ENCODE measurements at regions not wholly inside any gene's neighbourhood (a gene's known extent, or its start where the extent isn't known, plus 50 kb on each side); places are given as distances from the start of the nearest gene placed in this dataset.

- no peaks in the 10 kb centered on the region for H3K36me3 Mint-ChIP-seq (ENCODE audit: low read depth)
- H3K27ac Mint-ChIP-seq, result no peak overlapping the region
- peaks cover 6% of the 10 kb centered on the region for H3K9me3 Mint-ChIP-seq
- H3K27me3 Mint-ChIP-seq, result peaks cover 6% of the 10 kb centered on the region
- H3K4me1 Mint-ChIP-seq, result no peaks in the 10 kb centered on the region
- DNase-seq, result no peak
- no peak overlapping the region for H3K4me3 Mint-ChIP-seq
- POLR2A ChIA-PET, result no interaction called here
- CTCF ChIA-PET, result no interaction called here
Observed at GRCh38 chr11:70915158-70915985, 337.0 kb downstream of the SHANK2 start.

- H3K36me3 Mint-ChIP-seq (ENCODE audit: low read depth), result no peaks in the 10 kb centered on the region
- peaks cover 15% of the 10 kb centered on the region for H3K9me3 Mint-ChIP-seq
- POLR2A ChIA-PET, result no interaction called here
- CTCF ChIA-PET, result no interaction called here
- no peaks in the 10 kb centered on the region for H3K4me1 Mint-ChIP-seq
- H3K4me3 Mint-ChIP-seq, result no peak overlapping the region
- H3K27me3 Mint-ChIP-seq, result peaks cover 6% of the 10 kb centered on the region
- H3K27ac Mint-ChIP-seq, result no peak overlapping the region
- DNase-seq, result no peak
Observed at GRCh38 chr11:70916351-70916750, 336.0 kb downstream of the SHANK2 start.

GRCh38 chr11:70918242-70918641 lies 334.1 kb downstream of the SHANK2 start:
- DNase-seq, result no peak
- Mint-ChIP-seq H3K27ac (no peak overlapping the region), H3K4me3 (no peak overlapping the region), H3K9me3 (peaks cover 30% of the 10 kb centered on the region), H3K36me3 (ENCODE audit: low read depth) (no peaks in the 10 kb centered on the region), H3K27me3 (peaks cover 1% of the 10 kb centered on the region), H3K4me1 (no peaks in the 10 kb centered on the region)
- CTCF ChIA-PET, result no interaction called here
- POLR2A ChIA-PET, result no interaction called here

GRCh38 chr11:70921804-70922203 lies 330.6 kb downstream of the SHANK2 start:
- ChIA-PET CTCF (no interaction called here), POLR2A (no interaction called here)
- Mint-ChIP-seq H3K27me3 (no peaks in the 10 kb centered on the region), H3K4me1 (no peaks in the 10 kb centered on the region), H3K36me3 (ENCODE audit: low read depth) (no peaks in the 10 kb centered on the region), H3K9me3 (peaks cover 34% of the 10 kb centered on the region), H3K27ac (no peak overlapping the region), H3K4me3 (no peak overlapping the region)
- DNase-seq, result no peak

GRCh38 chr11:70924108-70924507 lies 328.3 kb downstream of the SHANK2 start:
- DNase-seq, result no peak
- Mint-ChIP-seq H3K4me1 (no peaks in the 10 kb centered on the region), H3K36me3 (ENCODE audit: low read depth) (no peaks in the 10 kb centered on the region), H3K27me3 (no peaks in the 10 kb centered on the region), H3K9me3 (peaks cover 28% of the 10 kb centered on the region), H3K27ac (no peak overlapping the region), H3K4me3 (no peak overlapping the region)
- POLR2A ChIA-PET, result no interaction called here
- CTCF ChIA-PET, result no interaction called here

GRCh38 chr11:70925238-70925637 lies 327.1 kb downstream of the SHANK2 start:
- no peak for DNase-seq
- Mint-ChIP-seq H3K4me3 (no peak overlapping the region), H3K27ac (no peak overlapping the region), H3K36me3 (ENCODE audit: low read depth) (no peaks in the 10 kb centered on the region), H3K9me3 (peaks cover 33% of the 10 kb centered on the region), H3K4me1 (no peaks in the 10 kb centered on the region), H3K27me3 (no peaks in the 10 kb centered on the region)
- ChIA-PET CTCF (no interaction called here), POLR2A (no interaction called here)

- no peaks in the 10 kb centered on the region for H3K27me3 Mint-ChIP-seq
Observed at GRCh38 chr11:70926543-70927201, 325.7 kb downstream of the SHANK2 start.

GRCh38 chr11:70928854-70929598 lies 323.4 kb downstream of the SHANK2 start:
- Mint-ChIP-seq H3K36me3 (ENCODE audit: low read depth) (no peaks in the 10 kb centered on the region), H3K4me3 (no peak overlapping the region), H3K9me3 (peaks cover 11% of the 10 kb centered on the region), H3K27ac (no peak overlapping the region), H3K27me3 (no peaks in the 10 kb centered on the region), H3K4me1 (no peaks in the 10 kb centered on the region)
- ChIA-PET CTCF (no interaction called here), POLR2A (no interaction called here)
- no peak for DNase-seq

More at GRCh38 chr11:70926543-70927201, 325.7 kb downstream of the SHANK2 start:
- DNase-seq, result no peak
- no peak overlapping the region for H3K27ac Mint-ChIP-seq
- CTCF ChIA-PET, result no interaction called here
- no peaks in the 10 kb centered on the region for H3K36me3 Mint-ChIP-seq (ENCODE audit: low read depth)
- H3K9me3 Mint-ChIP-seq, result peaks cover 23% of the 10 kb centered on the region
- no peak overlapping the region for H3K4me3 Mint-ChIP-seq
- H3K4me1 Mint-ChIP-seq, result no peaks in the 10 kb centered on the region
- POLR2A ChIA-PET, result no interaction called here

- H3K4me1 Mint-ChIP-seq, result no peaks in the 10 kb centered on the region
- peaks cover 9% of the 10 kb centered on the region for H3K9me3 Mint-ChIP-seq
- ChIA-PET CTCF (no interaction called here), POLR2A (no interaction called here)
- no peak overlapping the region for H3K27ac Mint-ChIP-seq
- H3K36me3 Mint-ChIP-seq (ENCODE audit: low read depth), result no peaks in the 10 kb centered on the region
- no peak for DNase-seq
- H3K27me3 Mint-ChIP-seq, result no peaks in the 10 kb centered on the region
- H3K4me3 Mint-ChIP-seq, result no peak overlapping the region
Observed at GRCh38 chr11:70930215-70930614, 322.2 kb downstream of the SHANK2 start.

- ChIA-PET POLR2A (no interaction called here), CTCF (no interaction called here)
- no peak for DNase-seq
- Mint-ChIP-seq H3K4me1 (no peaks in the 10 kb centered on the region), H3K36me3 (ENCODE audit: low read depth) (no peaks in the 10 kb centered on the region), H3K27ac (no peak overlapping the region), H3K9me3 (peaks cover 7% of the 10 kb centered on the region), H3K27me3 (no peaks in the 10 kb centered on the region), H3K4me3 (no peak overlapping the region)
Observed at GRCh38 chr11:70931430-70931829, 320.9 kb downstream of the SHANK2 start.

- Mint-ChIP-seq H3K4me1 (no peaks in the 10 kb centered on the region), H3K9me3 (peaks cover 18% of the 10 kb centered on the region), H3K27ac (no peak overlapping the region), H3K27me3 (no peaks in the 10 kb centered on the region), H3K4me3 (no peak overlapping the region), H3K36me3 (ENCODE audit: low read depth) (no peaks in the 10 kb centered on the region)
- DNase-seq, result no peak
- POLR2A ChIA-PET, result no interaction called here
- CTCF ChIA-PET, result no interaction called here
Observed at GRCh38 chr11:70933981-70934583, 318.3 kb downstream of the SHANK2 start.

GRCh38 chr11:70935006-70935768 lies 317.2 kb downstream of the SHANK2 start:
- POLR2A ChIA-PET, result no interaction called here
- peaks cover 19% of the 10 kb centered on the region for H3K9me3 Mint-ChIP-seq
- no peaks in the 10 kb centered on the region for H3K36me3 Mint-ChIP-seq (ENCODE audit: low read depth)
- no peak overlapping the region for H3K27ac Mint-ChIP-seq
- H3K27me3 Mint-ChIP-seq, result no peaks in the 10 kb centered on the region
- no peak overlapping the region for H3K4me3 Mint-ChIP-seq
- no peak for DNase-seq
- CTCF ChIA-PET, result no interaction called here
- no peaks in the 10 kb centered on the region for H3K4me1 Mint-ChIP-seq

- H3K9me3 Mint-ChIP-seq, result peaks cover 41% of the 10 kb centered on the region
- H3K4me3 Mint-ChIP-seq, result no peak overlapping the region
- H3K36me3 Mint-ChIP-seq (ENCODE audit: low read depth), result no peaks in the 10 kb centered on the region
- DNase-seq, result no peak
- H3K27me3 Mint-ChIP-seq, result no peaks in the 10 kb centered on the region
- ChIA-PET CTCF (no interaction called here), POLR2A (no interaction called here)
- no peaks in the 10 kb centered on the region for H3K4me1 Mint-ChIP-seq
- no peak overlapping the region for H3K27ac Mint-ChIP-seq
Observed at GRCh38 chr11:70942593-70942992, 309.8 kb downstream of the SHANK2 start.
